Stomach (tissue), 8 donors: ENCODE measurements at regions not wholly inside any gene's neighbourhood (a gene's known extent, or its start where the extent isn't known, plus 50 kb on each side); places are given as distances from the start of the nearest gene placed in this dataset.
A peak's percentile ranks its signal among the peaks of the same experiment; 100 is the strongest.

Experiments
- DNase-seq, 2 donors: peaks; one replicate each; pipeline versions ENCODE4 v3.0.0 to v3.0.0-alpha.2; 2013 to 2019
- H3K27ac ChIP-seq, 5 donors: fragments of 200-600 bp in 4 of 5; sonication (generic) in 4 of 5; one replicate each; pipeline ENCODE4 v1.5.1; 2013 to 2019; ENCODE audit warnings: mild to moderate bottlenecking in 1 of 5, moderate library complexity in 1 of 5
- H3K27me3 ChIP-seq, 3 donors: fragments of 200-600 bp; sonication (generic); one replicate each; pipeline ENCODE4 v1.5.1; 2017 to 2019; ENCODE audit warnings: mixed run types in 1 of 3
- H3K36me3 ChIP-seq, 4 donors: fragments of 200-600 bp; sonication (generic); 1 replicate in 3 of 4; 2 replicates in 1 of 4; pipeline ENCODE4 v1.5.1; 2016 to 2019
- H3K4me1 ChIP-seq, 4 donors: fragments of 200-600 bp; sonication (generic); one replicate each; pipeline ENCODE4 v1.5.1; 2016 to 2019
- H3K4me3 ChIP-seq, 4 donors: fragments of 200-600 bp; sonication (generic) in 3 of 4; one replicate each; pipeline ENCODE4 v1.5.1; 2016 to 2019; ENCODE audit warnings: mild to moderate bottlenecking in 1 of 4
- H3K9me3 ChIP-seq, 4 donors: fragments of 200-600 bp; sonication (generic); one replicate each; pipeline ENCODE4 v1.5.1; 2016 to 2019
- CTCF ChIP-seq, 7 experiments: fragments of 450-650 bp in 4 of 7; fragments of 200-600 bp in 3 of 7; sonication (generic) in 3 of 7; IDR thresholded peaks; one replicate each; pipeline ENCODE4 v1.5.1; 2016 to 2019; ENCODE audit warnings: antibody characterized with exemption in 7 of 7, control low read depth in 2 of 7, mild to moderate bottlenecking in 1 of 7
- EP300 ChIP-seq: sonication (generic); formaldehyde crosslinking; IDR thresholded peaks from one replicate; pipeline ENCODE4 v1.6.1; 2017; ENCODE audit warnings: antibody characterized with exemption
- POLR2A ChIP-seq, 4 donors: fragments of 450-650 bp; IDR thresholded peaks; one replicate each; pipeline ENCODE4 v1.6.1; 2016; ENCODE audit warnings: antibody characterized with exemption in 4 of 4, control low read depth in 2 of 4, mild to moderate bottlenecking in 1 of 4, moderate library complexity in 1 of 4
- POLR2AphosphoS5 ChIP-seq, 3 donors: sonication (generic); formaldehyde crosslinking; IDR thresholded peaks; one replicate each; pipeline ENCODE4 v1.6.1; 2016; ENCODE audit warnings: antibody characterized with exemption in 3 of 3
- WGBS, 5 donors: extraction: QIAGEN DNeasy Blood & Tissue Kit in 3 of 5; methylation state at CpG; one replicate each; pipeline versions ENCODE4 v1.1.5 to v1.1.7; 2013 to 2018; 5-methylcytosine and 5-hydroxymethylcytosine counted together
- intact Hi-C: fragments of 100-400 bp; cut with DNase I; formaldehyde crosslinking; loops from one replicate; pipeline ENCODE4 v1.15.1; 2023; ENCODE audit warnings: low total_unique reads
- donor health status: healthy with polysubstance abuse.
- donor health status: Bipolar disorder and iron deficiency.
- donor health status: healthy.

GRCh38 chr13:81988567-81988966 lies 1647.6 kb upstream of the SPRY2 start:
- TF ChIP-seq EP300 = no peak
- TF ChIP-seq POLR2A (IDR thresholded peaks at IDR 0.05) = no peak
- TF ChIP-seq POLR2AphosphoS5 (IDR thresholded peaks at IDR 0.05) = no peak
- no peak for TF ChIP-seq CTCF (IDR thresholded peaks at IDR 0.05)
- 16 to 26% (median 20%) methylated on average over 3 of the region's 3 CpGs for WGBS, 5 donors
- DNase-seq = peak in 1 of 2 donors; percentile 21
- Histone ChIP-seq H3K9me3 (no peaks in the 10 kb centered on the region), H3K36me3 (no peaks in the 10 kb centered on the region), H3K27ac (no peak overlapping the region), H3K27me3 (no peaks in the 10 kb centered on the region), H3K4me1 (peaks cover 0 to 11% (median 0%) of the 10 kb centered on the region in 4 donors), H3K4me3 (no peak overlapping the region)
- intact Hi-C loops = no loop called here

- Histone ChIP-seq H3K27ac (no peak overlapping the region), H3K4me1 (peaks cover 0 to 11% (median 0%) of the 10 kb centered on the region in 4 donors), H3K27me3 (no peaks in the 10 kb centered on the region), H3K36me3 (no peaks in the 10 kb centered on the region), H3K9me3 (no peaks in the 10 kb centered on the region), H3K4me3 (no peak overlapping the region)
- intact Hi-C loops = no loop called here
- no peak for DNase-seq
- 35 to 59% (median 48%) methylated on average over 3 of the region's 3 CpGs for WGBS, 5 donors
- TF ChIP-seq POLR2AphosphoS5 (IDR thresholded peaks at IDR 0.05) (no peak), CTCF (IDR thresholded peaks at IDR 0.05) (no peak), EP300 (no peak), POLR2A (IDR thresholded peaks at IDR 0.05) (no peak)
Observed at GRCh38 chr13:81987677-81988357, 1646.9 kb upstream of the SPRY2 start.

GRCh38 chr13:81987159-81987558 lies 1646.2 kb upstream of the SPRY2 start:
- DNase-seq = no peak
- Histone ChIP-seq H3K4me3 (no peak overlapping the region), H3K4me1 (peaks cover 0 to 11% (median 0%) of the 10 kb centered on the region in 4 donors), H3K27ac (no peak overlapping the region), H3K36me3 (no peaks in the 10 kb centered on the region), H3K9me3 (no peaks in the 10 kb centered on the region), H3K27me3 (no peaks in the 10 kb centered on the region)
- intact Hi-C loops = no loop called here
- TF ChIP-seq CTCF (IDR thresholded peaks at IDR 0.05) = no peak
- TF ChIP-seq EP300 = no peak
- TF ChIP-seq POLR2AphosphoS5 (IDR thresholded peaks at IDR 0.05) = no peak
- no peak for TF ChIP-seq POLR2A (IDR thresholded peaks at IDR 0.05)

GRCh38 chr13:81986308-81986707 lies 1645.4 kb upstream of the SPRY2 start:
- Histone ChIP-seq H3K9me3 (no peaks in the 10 kb centered on the region), H3K27ac (no peak overlapping the region), H3K4me1 (peaks cover 0 to 11% (median 0%) of the 10 kb centered on the region in 4 donors), H3K36me3 (no peaks in the 10 kb centered on the region), H3K27me3 (no peaks in the 10 kb centered on the region), H3K4me3 (no peak overlapping the region)
- 50 to 79% (median 65%) methylated on average over 1 of the region's 1 CpG for WGBS, 5 donors
- DNase-seq = no peak
- TF ChIP-seq CTCF (IDR thresholded peaks at IDR 0.05) = no peak
- TF ChIP-seq EP300 = no peak
- TF ChIP-seq POLR2A (IDR thresholded peaks at IDR 0.05) = no peak
- TF ChIP-seq POLR2AphosphoS5 (IDR thresholded peaks at IDR 0.05) = no peak
- intact Hi-C loops = no loop called here
